SKM-1 (cell line): ENCODE measurements at regions not wholly inside any gene's neighbourhood (a gene's known extent, or its start where the extent isn't known, plus 50 kb on each side); places are given as distances from the start of the nearest gene placed in this dataset.
"Not testable (repeated sequence)": the region's sequence is repeated elsewhere in the genome, so short reads cannot be mapped to it uniquely, and the experiment has no call there.

Source experiments
- DNase-seq: peaks from one replicate; lab custom pipeline; 2025; ENCODE audit not compliant: unreplicated experiment; lab: John Stamatoyannopoulos, UW

DNA sequence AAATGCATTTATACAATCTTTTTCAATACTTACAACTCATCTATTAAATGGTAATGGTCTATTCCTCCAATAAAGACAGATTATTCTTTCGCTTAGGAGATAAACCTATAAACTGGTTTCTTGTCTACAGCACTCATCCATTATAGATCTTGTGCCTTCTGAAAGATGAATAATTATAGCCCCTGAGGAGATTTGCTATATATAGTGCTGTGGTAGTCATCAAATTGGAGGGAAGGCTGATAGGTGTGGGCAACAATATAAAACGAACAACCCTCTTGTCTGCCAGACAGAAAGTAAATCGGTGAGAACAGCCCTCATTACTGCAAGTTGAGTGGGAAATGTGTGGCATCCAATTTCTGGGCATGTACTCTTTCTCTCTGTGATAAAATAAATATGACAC lies 292.5 kb upstream of the CNR1 start:
- DNase-seq, result no peak

DNA sequence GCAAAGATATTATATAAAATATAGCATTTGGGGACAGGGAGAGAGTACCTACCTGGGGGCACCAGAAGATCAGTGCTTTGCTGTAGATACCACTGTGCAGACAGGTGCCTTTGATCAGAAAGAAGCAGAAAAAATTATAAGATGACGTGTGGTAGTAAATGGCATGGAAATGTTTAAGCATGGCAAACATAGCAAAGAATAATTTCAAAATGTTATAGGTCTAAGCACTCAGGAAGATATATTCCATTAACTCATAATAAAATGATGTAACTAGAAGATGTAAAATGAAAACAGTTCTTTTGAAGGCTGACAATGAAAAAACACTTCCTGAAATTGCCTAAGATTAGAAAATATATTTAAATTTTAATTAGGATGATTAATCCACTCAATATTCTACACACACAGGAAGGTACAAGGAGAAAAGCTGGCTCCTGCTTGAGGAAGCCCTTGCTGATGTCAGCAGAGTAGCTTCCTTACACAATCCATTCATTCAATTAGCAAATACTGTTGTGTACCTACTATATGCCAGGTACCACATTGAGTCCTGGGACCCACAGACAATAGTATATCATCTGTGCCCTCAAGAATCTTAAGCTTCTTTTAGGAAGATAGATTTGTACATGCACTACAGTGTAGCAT lies 290.2 kb upstream of the CNR1 start:
- no peak for DNase-seq

DNA sequence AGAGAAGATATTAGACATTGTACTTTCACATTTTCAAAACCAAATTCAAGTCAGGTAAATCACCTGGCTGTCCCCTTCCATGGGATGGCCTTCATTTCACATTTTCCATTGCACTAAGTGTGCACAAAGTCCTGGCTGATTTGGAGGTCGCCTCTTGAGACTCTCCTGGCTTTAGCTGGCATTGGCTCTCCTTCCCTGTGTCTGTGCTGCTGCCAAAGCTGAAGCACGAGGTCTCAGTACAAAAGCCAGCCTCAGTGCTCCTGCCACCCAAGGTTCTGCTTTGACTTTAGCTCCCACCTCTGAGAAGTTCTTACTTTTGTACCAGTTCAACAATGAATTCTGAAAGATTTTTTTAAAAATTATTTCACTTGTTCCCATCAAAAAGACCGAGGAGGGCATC lies 289.2 kb upstream of the CNR1 start:
- DNase-seq, result no peak

DNA sequence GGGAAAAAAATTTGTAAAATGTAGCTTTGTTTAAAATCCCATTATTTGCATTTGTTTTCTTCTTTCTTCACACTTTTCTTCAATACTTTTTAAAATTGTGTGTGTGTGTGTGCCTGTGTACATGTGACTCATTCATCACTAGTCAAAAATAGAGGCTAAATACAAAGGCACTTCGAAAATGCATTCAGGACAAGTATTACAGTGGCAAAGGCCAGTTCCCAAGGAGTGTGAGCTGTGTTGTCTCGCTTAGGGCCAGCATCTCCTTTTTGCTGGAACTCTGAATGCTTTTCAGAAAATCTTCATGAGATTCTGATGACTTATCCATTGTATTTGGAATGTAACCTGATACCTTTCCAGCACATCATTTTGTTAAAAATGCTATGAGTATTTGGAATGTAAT lies 288.5 kb upstream of the CNR1 start:
- DNase-seq, result no peak

DNA sequence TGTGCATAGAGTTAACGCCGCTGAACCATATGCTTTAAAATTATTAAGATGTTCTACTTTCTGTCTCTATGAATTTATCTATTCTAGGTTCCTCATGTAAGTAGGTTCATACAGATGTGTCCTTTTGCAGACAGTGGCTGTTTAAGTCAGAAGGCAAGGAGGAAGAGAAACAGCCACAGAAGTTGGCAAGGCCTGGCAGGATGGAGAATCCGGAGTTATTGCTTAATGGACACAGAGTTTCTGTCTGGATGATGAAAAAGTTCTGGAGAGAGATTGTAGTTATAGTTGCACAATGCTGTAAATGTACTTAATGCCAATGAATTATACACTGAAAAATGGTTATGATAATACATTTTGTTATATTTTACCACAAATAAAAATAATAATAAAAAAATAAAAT lies 283.6 kb upstream of the CNR1 start:
- DNase-seq, result no peak

DNA sequence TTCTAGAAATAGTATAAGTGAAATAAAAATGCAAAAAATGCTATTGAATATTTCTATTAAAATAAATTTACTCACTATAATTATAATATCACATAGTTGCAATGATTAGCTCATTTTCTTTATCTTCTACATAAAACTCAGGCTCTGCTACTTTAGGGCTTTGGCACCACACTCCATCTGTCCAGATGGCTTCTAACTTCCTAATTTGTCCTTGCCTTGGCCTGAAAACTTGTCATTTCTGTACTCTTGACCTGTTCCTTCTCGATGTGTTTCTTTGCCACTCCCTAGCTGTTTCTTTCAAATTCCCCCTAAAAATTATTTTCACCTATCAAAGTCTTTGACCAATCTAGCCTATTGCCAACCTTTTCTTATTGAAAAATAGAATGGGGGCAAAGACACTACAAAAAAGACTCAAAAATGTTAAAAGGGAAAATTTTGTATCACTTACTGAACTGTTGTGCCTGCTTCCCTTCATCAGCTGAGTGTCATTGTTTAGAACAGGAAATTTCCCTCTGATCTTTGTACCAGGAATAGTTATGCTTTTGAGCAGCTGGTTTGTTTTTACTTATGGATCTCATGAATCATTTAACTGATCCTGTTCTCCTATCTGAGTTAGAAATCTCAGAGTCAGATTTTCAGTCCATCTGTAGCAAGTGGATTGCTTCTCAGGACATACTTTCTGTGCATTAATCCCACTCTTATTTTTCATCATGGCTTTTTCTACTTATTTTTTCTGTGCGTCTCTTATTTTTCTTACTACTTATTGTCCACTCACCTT lies 279.2 kb upstream of the CNR1 start:
- DNase-seq, result no peak

DNA sequence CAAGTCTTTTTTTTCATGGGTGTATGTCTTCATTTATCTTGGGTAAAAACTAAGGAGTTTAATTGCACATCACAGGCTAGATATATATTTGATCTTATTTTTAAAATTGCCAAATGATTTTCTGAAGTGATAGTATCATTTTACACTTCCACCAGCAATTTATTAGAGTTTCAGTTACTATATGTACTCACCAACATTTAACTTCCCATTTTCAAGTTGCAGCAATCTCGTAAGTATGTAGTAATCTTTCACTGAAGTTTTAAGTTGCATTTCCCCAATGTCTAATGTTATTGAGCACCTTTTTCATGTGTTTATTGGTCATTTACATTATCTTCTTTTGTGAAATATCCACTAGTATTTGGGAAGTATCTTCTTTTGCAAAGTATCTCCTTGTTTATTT lies 277.4 kb upstream of the CNR1 start:
- no peak for DNase-seq

DNA sequence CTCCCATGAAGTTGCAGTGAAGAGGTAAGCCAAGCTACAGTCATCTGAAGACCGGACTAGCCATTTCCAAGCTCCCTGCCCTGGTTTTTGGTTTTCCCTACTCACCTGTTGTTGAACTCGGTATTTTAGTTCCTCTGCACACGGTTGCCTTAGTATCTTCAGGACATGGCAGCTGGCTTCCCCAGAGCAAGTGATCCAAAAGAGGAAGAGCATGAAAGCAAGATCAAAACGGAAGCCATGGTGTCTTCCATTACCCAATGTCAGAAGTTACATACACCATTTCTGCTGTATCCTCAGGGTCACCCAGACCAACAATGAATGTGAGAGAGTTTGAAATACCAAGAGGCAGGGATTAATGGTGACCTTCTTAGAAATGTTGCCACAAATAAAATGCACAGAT lies 276.6 kb upstream of the CNR1 start:
- no peak for DNase-seq

DNA sequence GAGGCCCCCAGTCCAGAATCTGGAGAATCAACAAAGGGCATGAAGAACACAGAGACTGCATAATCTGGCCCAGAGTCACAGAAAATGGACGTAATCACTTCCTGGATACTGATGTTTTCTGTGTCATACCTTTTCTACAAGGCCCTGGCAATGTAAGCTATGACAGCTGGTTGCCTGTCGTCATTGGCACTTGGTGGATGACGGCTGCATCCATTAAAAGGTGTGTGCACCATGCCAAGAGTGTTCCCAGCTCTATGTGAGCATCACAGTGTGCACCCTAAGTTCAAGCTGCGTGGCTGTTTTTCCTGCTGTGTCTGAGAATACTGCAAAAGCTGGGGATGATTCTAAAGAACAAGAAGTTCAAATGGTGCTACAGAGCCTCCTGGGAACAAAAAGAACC lies 275.2 kb upstream of the CNR1 start:
- DNase-seq, result no peak

DNA sequence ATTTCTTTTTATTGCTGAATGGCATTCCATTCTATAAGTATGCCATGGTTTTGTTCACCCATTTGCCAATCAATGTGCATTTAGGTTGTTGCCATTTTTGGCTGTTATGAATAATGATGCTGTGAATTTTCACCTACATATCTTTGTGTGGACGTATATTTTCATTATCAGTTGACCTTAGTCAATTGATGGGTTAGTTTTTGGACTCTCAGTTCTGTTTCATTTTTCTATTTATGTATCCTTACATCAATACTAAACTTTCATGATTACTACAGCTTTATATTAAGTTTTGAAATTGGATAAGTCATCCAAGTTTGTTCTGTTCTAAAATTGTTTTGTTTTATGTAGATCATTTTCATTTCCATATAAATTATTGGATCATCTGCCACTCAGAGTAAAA lies 261.9 kb upstream of the CNR1 start:
- DNase-seq, result no peak

DNA sequence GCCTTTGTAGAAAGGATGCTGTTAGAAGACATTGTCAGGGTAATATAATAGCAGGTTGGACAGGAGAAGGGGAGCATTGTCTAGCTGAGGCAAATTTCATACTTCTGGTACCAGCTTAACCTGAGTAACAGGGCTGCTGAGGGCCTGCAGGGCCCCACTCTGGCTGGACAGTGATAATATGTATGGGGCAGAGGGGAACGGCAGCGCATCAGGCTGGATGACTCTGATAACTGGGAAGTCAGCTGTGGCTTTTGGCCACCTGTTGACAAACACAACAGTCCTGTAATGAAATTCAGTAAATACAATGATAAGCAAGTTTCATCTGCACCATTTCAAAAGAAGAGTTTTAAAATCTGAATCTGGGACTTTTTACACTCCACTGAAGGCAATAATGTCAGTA lies 259.9 kb upstream of the CNR1 start:
- DNase-seq, result no peak

DNA sequence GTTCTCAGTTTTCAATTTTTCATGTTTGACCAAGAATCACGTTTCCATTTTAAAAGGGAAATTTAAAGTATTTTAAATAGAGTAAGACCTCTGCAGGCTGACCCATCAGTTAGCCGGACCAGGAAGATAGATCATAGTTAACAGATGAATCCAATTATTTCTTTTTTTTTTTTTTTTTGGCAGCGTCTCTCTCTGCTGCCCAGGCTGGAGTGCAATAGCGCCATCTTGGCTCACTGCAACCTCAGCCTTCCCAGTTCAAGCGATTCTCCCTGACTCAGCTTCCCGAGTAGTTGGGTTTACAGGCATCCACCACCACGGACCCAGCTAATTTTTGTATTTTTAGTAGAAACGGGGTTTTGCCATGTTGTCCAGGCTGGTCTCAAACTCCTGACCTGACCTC lies 256.7 kb upstream of the CNR1 start:
- no peak for DNase-seq

DNA sequence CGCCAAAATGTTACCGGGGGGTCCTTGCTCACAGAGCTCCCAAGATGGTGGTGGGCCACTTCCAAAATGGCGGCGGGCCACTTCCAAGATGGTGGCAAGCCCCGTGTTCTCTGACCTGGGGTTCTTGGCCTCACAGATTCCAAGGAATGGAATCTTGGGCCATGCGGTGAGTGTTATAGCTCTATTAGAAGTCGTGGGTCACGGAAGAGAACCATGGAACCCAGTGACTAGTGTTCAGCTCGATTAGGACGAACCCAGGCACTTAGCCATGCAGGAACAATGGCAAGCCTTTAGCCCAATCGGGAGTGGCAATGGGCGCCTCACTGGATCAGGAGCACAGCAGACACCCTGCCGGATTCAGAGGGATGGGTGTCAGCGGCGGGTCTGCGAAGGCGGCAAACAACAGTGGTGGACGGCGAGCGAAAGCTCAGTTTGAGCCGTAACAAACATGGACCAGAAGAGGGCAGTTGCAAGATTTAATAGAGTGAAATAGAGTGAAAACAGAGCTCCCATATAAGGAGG lies 254.9 kb upstream of the CNR1 start:
- DNase-seq, result not testable (repeated sequence)

DNA sequence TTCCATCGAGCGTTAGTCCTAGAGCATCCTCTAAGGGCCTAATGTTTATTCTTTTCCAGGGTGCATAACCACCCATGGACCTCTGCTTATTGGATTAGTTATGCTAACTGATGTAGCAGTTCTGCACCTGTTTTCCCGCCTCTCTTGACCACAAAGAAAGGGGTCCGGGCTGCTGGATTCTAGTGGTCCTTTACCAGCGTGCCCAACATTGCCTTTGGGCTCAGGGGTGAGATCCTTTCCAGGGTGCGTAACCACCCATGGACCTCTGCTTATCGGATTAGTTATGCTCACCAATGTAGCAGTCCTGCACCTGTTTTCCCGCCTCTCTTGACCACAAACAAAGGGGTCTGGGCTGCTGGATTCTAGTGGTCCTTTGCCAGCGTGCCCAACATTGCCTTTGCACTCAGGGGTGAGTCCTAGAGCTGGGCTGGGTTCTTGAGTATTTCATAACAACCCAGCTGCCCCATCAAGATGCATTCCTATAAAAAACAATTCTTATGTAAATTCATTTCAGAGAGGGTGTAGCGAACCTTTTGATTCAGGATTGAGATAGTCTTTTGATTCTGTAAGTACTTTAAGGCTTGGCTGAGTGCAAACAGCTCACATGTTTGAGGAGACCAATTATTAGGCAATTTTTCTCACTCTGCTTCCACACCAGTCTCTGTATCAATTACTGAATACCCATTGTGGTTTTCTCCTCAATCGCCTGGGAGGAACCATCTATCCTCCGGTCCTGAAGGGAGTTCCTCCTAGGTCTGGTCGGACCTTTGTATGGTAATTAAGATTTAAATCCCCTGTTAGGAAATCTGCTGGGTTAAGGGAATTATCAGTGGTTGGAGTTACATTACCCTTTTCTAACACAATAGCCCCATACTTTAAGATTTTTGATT lies 253.0 kb upstream of the CNR1 start:
- DNase-seq, result not testable (repeated sequence)

DNA sequence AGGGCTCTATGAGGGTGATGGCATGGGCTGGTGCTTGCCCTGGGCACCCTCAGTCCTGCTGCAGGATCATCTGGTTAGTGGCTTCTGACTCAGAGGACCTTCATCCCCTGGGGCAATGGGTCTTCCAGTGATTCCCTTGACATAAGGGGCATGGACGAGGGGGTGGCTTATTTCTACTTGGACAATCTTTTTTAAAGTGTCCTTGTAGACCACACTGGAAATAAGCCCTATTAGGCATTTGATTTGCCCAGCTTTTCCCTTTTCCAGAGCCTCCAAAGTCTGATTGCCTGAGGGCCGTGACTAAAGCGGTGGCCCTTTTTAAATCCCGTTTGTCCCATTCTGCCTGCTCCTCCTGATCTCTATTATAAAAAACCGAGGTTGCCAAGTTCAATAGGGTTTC lies 251.2 kb upstream of the CNR1 start:
- DNase-seq, result not testable (repeated sequence)

DNA sequence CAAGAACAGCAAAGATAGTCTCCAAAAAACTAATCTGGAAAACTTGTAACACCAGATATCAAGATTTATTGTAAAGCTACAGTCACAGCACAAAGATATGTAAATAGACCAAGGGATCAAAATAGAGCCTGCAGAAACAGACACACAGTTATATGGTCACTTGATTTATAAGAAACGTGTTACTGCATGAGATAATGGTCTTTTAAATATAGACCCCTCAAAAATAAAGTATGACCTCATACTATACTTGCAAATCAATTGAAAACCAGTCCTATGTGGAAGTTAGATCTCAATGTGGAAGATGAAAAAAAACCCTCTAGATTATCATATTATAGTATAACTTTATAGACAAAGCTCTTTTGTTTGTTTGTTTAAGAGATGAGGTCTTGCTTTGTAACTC lies 247.3 kb upstream of the CNR1 start:
- no peak for DNase-seq

DNA sequence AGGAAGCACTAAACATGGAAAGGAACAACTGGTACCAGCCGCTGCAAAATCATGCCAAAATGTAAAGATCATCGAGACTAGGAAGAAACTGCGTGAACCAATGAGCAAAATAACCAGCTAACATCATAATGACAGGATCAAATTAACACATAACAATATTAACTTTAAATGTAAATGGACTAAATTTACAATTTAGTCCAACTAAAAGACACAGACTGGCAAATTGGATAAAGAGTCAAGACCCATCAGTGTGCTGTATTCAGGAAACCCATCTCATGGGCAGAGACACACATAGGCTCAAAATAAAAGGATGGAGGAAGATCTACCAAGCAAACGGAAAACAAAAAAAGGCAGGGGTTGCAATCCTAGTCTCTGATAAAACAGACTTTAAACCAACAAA lies 242.2 kb upstream of the CNR1 start:
- DNase-seq, result not testable (repeated sequence)

DNA sequence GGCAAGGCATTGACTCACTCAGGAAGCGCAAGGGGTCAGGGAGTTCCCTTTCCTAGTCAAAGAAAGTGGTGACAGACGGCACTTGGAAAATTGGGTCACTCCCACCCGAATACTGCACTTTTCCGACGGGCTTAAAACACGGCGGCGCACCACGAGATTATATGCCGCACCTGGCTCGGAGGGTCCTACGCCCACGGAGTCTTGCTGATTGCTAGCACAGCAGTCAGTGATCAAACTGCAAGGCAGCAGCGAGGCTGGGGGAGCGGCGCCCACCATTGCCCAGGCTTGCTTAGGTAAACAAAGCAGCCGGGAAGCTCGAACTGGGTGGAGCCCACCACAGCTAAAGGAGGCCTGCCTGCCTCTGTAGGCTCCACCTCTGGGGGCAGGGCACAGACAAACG lies 240.5 kb upstream of the CNR1 start:
- not testable (repeated sequence) for DNase-seq

DNA sequence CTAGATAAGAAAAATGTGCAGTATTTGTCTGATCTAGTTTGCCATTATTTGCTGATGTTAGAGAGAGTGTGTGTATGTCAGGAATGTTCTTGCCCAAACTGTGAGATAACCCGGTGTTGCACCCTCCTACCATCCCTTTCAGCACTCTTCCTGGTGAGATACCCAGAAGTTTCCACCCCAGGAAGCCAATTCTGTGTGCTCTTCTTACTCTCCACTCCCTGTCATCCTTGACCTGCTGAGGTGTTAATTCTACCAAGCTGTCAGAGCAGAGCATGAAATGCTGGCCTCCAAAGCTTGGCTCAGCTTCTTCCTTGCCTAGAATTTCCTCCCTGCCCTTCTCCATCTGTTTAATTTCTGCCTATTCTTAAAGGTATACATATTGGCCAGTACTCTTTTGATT lies 237.3 kb upstream of the CNR1 start:
- no peak for DNase-seq

DNA sequence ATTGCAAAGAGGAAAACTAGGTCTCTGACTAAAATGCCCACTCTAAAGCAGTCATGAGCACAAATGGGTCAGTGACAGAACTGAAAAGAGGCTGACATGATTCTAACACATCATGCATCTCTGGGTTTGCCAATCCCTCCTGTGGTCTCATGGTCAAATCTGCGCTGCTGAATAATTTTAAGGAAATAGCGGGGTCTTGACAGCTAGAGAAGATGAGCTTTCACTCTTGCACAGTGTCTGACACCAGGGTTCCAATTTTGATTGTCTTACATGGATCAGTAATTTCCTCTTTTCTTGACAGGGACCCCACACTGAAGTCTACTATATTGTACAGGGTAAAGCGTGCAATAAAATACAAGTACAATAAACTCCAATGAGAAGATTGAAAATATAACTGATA lies 236.8 kb upstream of the CNR1 start:
- DNase-seq, result no peak

DNA sequence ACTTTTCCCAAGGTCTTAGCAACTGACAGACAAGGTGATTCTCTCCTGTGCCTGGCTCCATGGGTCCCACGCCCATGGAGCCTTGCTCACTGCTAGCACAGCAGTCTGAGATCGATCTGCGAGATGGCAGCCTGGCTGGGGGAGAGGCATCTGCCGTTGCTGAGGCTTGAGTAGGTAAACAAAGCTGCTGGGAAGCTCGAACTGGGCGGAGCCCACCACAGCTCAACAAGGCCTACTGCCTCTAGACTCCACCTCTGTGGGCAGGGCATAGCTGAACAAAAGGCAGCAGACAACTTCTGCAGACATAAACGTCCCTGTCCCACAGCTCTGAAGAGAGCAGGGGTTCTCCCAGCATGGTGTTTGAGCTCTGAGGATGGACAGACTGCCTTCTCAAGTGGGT lies 224.9 kb upstream of the CNR1 start:
- not testable (repeated sequence) for DNase-seq

DNA sequence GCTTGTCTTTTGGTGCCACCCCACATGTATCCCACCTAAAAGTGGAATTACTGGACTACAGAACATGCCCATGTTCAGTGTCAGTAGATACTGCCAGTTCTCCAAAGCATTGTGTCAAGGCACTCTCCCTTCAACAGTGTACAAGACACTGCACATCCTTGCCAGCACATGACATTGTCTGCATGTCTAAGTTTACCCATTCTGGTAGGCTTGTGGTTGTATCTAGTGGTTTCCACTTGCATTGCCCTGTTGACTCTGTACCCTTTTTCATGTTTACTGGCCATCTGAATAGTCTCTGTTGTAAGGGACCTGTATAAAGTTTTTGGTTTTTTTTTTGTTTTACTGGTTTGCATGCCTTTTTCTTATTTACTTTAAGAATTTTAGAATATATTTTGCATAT lies 222.4 kb upstream of the CNR1 start:
- DNase-seq, result no peak
